ENCODE measurements at regions not wholly inside any gene's neighbourhood (a gene's known extent, or its start where the extent isn't known, plus 50 kb on each side); places are given as distances from the start of the nearest gene placed in this dataset.

GRCh38 chr11:81005595-81005994 is 1564.8 kb upstream of the TENM4 start:
- Histone ChIP-seq H2BK120ac (ENCODE audit: low read depth, low read length) (no peak overlapping the region), H3K56ac (ENCODE audit: extremely low read depth, insufficient read depth, low read length) (no peak overlapping the region), H3K27me3 (ENCODE audit: control insufficient read depth, insufficient read depth, low read length) (no peaks in the 10 kb centered on the region), H2BK15ac (ENCODE audit: low read depth, low read length) (no peak overlapping the region), H3K14ac (replicated peaks; ENCODE audit: low read depth, low read length) (no peak overlapping the region), H3K18ac (ENCODE audit: low read depth, low read length) (no peak overlapping the region), H3K4ac (ENCODE audit: low read depth, low read length) (no peak overlapping the region), H4K8ac (ENCODE audit: low read depth in 2 of 2, low read length in 2 of 2) (no peak overlapping the region), H3K23ac (ENCODE audit: low read depth, low read length) (no peak overlapping the region), H2AK5ac (ENCODE audit: low read depth, low read length) (no peak overlapping the region), H4K91ac (ENCODE audit: insufficient read depth, low read depth, low read length) (no peak overlapping the region), H3K36me3 (ENCODE audit: control insufficient read depth, insufficient read depth, low read length) (no peaks in the 10 kb centered on the region), H2BK5ac (ENCODE audit: low read depth, low read length, poor library complexity, severe bottlenecking) (no peak overlapping the region), H2AFZ (replicated peaks; ENCODE audit: low read length, poor library complexity) (no peak overlapping the region), H3K9me3 (ENCODE audit: control insufficient read depth, insufficient read depth, low read length) (no peaks in the 10 kb centered on the region), H3K27ac (ENCODE audit: insufficient read depth, low read length) (no peak overlapping the region), H4K20me1 (ENCODE audit: insufficient read depth, low read length) (no peaks in the 10 kb centered on the region), H3K9me1 (ENCODE audit: insufficient read depth, low read length) (no peaks in the 10 kb centered on the region), H3K4me1 (ENCODE audit: control insufficient read depth, insufficient read depth, low read length) (no peaks in the 10 kb centered on the region), H3K4me3 (ENCODE audit: insufficient read depth, low read depth, low read length) (no peak overlapping the region), H3K79me1 (ENCODE audit: low read depth in 1 of 2, low read length in 2 of 2) (no peaks in the 10 kb centered on the region), H2AK9ac (replicated peaks; ENCODE audit: low read depth, low read length, poor library complexity) (no peak overlapping the region), H3K4me2 (ENCODE audit: low read depth, low read length) (no peak overlapping the region), H2BK20ac (ENCODE audit: low read depth, low read length) (no peak overlapping the region), H3K9ac (ENCODE audit: low read depth, low read length) (no peak overlapping the region), H4K5ac (ENCODE audit: low read depth, low read length) (no peak overlapping the region)
- POLR2A ChIA-PET (ENCODE audit: unreplicated experiment) = no interaction called here
- dilution Hi-C loops (cut with HindIII; ENCODE audit: low sequenced_read_pairs, unreplicated experiment) = no loop called here
- no CpG with 5 or more reads among the region's 2 CpGs for WGBS, 2 experiments (ENCODE audit: extremely low coverage in 2 of 2, insufficient read length in 1 of 2)
- in situ Hi-C loops (cut with MboI; ENCODE audit: low sequenced_read_pairs) = no loop called here
- intact Hi-C loops (cut with micrococcal nuclease) = no loop called here
- BruUV-seq (replicated peaks) = no TSS peak
- peak; percentile 51; the same call in 1 of the 2 replicates for ATAC-seq (ENCODE audit: low read depth)
- TF ChIP-seq SMC3 (IDR thresholded peaks at IDR 0.05; ENCODE audit: low read depth, low read length) (no peak), NFE2L2 (IDR thresholded peaks at IDR 0.05; ENCODE audit: low read depth, low read length) (no peak), POLR2A (IDR thresholded peaks at IDR 0.05; ENCODE audit: low read depth, low read length) (no peak), FOS (IDR thresholded peaks at IDR 0.05; ENCODE audit: low read depth, low read length) (peak; percentile 71; the same call in 1 of the 2 replicates), CEBPB (IDR thresholded peaks at IDR 0.05; ENCODE audit: low read depth, low read length) (peak; percentile 64)
- DNase-seq = peak; percentile 80
- CTCF ChIA-PET = no interaction called here
